ENCODE measurements at regions not wholly inside any gene's neighbourhood (a gene's known extent, or its start where the extent isn't known, plus 50 kb on each side); places are given as distances from the start of the nearest gene placed in this dataset.

DNA sequence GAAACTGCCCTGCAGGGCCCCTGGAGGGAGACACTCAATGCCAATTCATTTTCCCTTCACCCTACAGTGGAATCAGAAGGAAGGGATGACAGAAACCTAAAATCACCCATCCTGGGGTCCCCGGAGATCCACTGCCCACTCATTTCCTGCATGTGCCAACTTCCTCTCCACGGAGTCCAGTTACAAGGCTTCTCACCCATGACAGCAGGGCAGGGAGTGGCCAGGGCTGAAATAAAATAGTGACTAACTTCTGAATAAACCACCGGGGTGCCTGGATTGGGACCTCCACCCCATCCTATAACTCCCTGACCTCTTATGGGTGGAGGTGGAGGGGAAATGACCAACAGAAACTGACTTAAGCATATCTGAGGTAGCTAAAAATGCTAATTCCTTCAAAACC lies 362.3 kb downstream of the MAFB start:
- in situ Hi-C loops (cut with MboI; ENCODE audit: low sequenced_read_pairs) = no loop called here

DNA sequence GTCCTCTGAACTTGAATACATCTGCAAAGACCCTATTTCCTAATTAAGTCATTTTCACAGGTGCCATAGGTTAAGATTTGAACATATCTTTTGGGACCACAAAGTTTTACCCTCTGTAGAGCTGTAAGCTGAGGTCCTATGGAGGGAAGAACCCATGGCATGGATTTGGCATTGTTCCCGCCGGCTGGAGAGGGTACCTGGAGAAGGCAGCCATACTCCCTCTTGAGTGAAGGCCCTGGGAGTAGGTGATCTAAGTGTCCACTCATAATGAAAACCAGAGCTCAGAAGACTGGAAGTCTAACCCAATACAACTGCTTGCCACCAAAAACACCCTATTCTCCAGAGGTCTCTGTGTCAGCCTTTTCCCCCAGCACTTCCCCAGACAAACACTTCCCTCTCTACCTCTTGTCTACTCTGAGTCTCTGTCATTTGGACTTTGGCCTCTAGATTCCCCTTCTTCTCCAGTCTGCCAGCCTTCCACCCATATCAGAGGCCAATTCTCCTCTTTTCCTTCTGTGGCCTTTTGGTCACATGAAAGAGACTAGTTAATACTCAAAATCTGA lies 363.9 kb downstream of the MAFB start:
- in situ Hi-C loops (cut with MboI; ENCODE audit: low sequenced_read_pairs) = no loop called here

DNA sequence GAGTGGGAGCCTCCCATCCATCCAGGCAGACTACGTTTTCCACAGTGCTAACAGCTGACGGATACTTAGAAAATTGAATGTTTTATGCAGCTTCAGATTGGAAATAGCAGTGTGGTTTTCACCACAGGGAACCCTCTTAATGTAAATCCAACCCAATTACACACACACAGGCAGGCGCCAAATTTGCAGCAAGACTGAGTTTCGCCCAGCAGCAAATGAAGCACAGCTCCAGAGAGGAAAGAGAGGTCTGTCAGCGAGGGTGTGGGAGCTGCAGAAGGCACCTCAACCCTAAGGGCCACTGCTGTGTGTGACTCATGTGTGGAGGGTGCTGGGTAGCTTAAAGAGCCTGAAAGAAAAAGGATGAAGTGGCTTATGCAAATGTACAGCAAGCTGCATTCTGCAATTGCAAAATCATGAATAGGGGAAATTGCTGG lies 365.7 kb downstream of the MAFB start:
- in situ Hi-C loops (cut with MboI; ENCODE audit: low sequenced_read_pairs) = no loop called here

DNA sequence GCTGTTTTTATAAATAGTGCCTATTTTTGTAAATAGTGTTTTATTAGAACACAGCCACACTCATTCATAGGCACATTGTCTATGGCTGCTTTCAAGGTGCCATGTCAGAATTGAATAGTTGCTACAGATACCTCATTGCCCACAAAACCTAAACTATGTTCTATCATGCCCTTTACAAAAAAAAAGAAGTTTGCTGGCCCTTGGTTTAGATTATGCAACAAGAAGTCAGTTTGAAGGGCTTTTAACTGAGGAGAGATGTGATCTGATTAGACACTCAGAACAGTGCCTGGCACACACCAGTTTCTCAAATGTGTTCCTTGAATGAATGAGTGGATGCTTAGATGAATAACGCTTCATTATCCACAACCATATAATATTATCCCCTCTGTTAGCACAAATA lies 366.1 kb downstream of the MAFB start:
- in situ Hi-C loops (cut with MboI; ENCODE audit: low sequenced_read_pairs) = no loop called here

DNA sequence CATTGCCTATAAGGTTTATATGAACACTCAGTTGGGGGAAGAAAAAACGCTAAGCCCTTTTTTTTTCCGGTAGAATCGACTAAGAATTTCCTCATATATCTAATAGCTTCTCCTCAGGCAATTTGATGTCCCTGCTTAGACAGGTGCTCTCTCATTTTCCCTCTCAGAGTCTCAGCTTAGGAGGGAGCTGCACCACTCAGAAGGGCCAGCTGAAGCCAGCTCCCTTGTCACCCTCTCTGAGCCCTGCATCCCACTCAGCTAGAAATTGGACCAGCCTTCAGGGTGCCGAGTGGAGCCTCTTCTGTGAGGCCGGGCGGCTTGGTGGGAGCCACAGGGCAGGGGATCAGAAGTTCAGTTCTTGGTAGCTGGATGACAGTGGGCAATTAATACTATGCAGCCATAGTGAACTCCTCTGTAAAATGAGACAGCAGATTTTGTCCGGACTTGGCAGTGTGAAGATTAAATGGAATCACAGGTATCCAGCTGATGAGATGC lies 368.5 kb downstream of the MAFB start:
- in situ Hi-C loops (cut with MboI; ENCODE audit: low sequenced_read_pairs) = no loop called here

DNA sequence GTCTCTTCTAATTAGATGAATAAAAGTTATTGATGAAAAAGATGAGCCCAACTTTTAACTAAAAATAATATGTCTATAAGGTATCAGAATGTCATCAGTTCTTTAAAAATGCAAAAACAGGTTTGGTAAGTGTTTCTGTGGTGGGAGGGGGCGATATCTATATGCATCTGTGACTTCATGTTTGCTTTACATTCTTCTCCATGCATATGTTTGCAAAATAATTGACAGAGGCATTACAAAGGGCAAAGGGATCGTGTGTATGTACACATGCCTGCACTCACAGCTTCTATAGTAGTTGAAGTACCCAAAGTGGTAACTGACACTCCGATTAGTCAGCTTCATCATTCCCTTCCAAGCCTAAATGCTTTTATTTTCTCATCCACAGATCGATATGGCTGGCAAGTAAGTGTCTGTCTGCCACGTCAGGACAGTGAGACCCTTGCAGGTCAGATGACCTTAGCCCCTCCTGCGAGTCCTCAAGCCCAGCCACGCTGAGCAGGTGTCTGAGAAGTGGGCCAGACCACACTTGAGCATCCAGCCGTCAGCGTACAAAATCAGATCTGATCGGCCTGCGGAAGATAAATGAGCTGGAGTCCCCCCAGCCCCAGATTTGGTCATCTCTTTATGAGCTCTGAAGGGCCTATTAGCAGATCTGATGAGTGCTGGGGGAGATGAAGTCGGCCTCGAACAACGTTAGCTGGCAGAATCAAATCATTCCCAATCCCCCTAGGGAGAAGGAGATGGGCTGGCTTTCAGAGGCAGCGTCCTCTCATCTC lies 369.1 kb downstream of the MAFB start:
- in situ Hi-C loops (cut with MboI; ENCODE audit: low sequenced_read_pairs) = no loop called here

DNA sequence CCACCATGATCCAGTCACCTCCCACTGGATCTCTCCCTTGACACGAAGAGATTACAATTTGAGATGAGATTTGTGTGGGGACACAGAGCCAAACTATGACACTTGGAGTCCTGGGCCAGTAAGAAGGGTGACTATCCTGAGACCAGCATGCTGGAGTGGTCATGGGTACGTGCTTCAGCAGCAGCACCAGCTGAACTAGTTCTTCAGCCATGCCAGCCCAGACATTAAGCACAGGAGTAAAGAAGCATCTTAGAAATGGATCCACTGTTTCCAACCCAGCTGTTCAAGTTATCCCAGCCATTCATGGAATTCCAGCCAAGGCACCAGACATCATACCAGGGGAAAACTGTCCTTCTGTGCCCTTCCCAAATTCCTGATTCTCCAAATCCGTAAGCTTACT lies 370.0 kb downstream of the MAFB start:
- in situ Hi-C loops (cut with MboI; ENCODE audit: low sequenced_read_pairs) = no loop called here

DNA sequence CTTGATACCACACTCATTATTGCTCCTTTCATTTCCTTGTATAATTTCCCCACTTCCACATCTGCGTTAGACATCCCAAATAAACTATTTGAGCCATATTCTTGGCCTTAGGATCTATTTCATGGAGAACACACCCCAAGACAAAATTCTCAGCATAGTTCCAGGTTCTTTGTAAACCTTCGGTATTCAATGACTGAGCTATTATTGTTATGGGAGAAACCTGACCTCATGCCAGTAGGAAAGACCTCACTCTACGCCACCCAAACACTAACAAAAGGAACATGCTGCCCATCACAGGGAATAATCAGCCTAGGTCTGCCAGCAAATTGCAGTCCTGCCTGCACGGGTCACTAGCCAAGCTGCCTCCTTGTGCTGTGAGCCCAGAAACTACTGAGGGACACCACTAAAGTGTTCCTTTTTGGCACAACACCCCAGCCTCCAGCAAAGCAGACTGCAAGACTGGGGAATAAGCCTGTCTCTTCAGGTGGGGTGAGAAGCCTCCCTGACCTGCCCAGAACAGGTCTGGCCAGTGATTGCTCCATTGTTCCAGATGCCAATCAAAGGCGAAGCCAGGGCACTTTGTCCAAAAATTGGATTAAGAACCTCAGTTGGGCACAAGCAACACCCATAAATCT lies 371.8 kb downstream of the MAFB start:
- in situ Hi-C loops (cut with MboI; ENCODE audit: low sequenced_read_pairs) = no loop called here

DNA sequence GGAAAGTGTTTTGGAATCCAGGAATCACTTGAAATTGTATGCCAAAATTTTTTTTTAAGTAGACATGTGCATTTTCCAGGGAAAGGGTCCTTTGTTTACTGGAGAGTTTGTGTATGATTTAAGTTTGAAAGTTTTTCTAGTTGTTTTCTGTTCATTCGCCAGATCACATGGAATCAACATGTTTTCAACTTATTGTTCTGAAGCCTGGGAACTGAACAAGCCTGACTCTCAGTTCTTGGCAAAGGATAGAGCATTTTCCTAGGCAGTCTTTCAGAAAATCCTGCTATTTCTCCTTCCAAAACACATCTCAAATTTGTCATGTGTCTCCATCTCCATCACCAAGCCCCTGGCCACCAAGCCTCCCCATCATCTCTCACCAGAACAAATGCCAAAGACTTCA lies 374.8 kb downstream of the MAFB start:
- in situ Hi-C loops (cut with MboI; ENCODE audit: low sequenced_read_pairs) = no loop called here

DNA sequence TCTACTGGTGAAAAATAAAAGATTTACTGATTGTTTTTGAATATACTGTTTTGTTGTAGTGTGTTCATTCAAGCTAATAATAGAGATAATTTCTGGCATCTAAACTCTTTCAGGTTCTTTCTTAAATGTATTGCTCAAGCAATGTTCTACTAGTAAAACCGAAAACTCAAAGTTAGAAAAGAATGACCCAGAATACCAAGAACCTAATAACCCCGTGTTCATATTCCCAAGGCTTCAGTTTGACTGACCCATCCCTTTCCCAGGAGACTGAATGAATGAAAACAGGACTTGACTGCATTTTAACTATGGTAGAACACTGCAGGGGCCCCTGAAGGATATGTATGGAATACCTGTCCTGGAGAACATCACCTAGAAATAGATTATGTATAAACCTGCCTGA lies 375.3 kb downstream of the MAFB start:
- in situ Hi-C loops (cut with MboI; ENCODE audit: low sequenced_read_pairs) = no loop called here

DNA sequence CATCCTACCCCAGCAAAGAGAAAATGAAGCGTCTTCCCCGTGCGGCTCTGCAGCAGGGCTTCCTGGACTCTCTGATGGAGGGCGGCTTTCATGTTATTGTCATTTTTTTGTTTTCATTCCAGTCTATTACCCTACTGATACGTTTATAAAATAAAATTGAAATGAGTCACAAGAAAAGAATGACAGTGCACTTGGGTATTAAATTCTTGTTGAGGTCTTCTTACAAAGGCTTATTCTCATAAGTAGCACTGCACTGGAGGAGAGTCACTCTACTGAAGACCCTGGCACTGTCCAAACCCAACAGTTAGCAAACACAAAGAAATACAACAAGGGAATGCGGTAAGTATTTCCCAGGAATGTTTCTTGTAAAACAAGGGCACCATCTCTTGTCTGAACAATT lies 379.3 kb downstream of the MAFB start:
- in situ Hi-C loops (cut with MboI; ENCODE audit: low sequenced_read_pairs) = no loop called here

DNA sequence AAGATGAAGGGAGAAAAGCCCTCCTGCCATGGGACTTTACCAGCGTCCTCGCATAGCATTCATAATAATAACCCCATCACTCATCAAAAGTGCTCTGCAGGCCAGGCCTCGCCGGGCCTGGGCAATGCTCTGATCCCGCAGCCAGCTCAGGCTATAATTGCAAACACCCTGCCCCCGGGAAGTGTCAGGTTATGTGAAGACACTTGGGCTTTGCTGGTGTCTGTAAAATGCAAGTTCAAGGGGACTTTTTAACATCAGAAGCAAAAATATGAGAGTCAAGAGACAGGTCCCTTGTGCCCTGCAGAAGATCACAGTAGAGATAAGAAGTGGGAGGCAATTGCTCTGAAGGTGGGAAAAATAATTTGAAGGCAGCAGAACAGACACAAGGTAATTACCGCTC lies 381.0 kb downstream of the MAFB start:
- in situ Hi-C loops (cut with MboI; ENCODE audit: low sequenced_read_pairs) = no loop called here

DNA sequence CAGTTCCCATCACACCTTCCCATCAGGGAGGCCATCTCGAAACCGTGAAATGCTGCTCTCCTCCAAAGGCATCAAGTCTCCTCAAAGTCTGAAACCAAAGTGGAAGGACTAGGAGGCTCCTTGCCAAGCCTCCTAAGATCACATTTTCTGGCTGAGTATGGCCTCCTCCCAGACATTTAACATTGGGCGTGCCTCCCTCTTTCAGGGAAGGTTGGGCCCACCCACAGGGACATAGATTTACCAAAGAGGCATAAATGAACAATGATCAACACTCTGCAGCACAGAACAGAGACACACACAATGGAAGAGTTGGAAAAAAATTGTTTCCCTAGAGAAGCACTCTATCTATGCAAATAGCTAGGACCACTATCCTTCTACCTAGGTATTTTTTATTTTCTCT lies 381.8 kb downstream of the MAFB start:
- in situ Hi-C loops (cut with MboI; ENCODE audit: low sequenced_read_pairs) = no loop called here

DNA sequence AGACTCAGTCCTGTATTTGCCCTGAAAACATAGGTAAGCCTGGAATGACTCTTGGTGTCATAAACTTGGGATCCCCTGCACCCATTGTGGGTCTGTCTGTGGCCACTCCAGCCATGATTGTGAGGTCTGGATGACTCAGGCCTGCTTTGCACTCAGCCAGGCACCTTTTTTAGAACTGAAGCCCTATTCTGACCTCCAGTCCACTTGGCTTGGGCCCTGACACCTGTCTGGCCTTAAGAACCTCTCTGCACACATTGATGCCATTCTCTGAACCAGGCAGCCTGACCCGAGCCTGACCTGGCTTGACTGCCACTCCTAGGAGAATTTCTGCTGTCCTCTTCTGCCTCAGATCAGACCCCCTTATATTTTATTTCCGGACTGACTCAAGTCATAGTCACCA lies 383.7 kb downstream of the MAFB start:
- in situ Hi-C loops (cut with MboI; ENCODE audit: low sequenced_read_pairs) = no loop called here

DNA sequence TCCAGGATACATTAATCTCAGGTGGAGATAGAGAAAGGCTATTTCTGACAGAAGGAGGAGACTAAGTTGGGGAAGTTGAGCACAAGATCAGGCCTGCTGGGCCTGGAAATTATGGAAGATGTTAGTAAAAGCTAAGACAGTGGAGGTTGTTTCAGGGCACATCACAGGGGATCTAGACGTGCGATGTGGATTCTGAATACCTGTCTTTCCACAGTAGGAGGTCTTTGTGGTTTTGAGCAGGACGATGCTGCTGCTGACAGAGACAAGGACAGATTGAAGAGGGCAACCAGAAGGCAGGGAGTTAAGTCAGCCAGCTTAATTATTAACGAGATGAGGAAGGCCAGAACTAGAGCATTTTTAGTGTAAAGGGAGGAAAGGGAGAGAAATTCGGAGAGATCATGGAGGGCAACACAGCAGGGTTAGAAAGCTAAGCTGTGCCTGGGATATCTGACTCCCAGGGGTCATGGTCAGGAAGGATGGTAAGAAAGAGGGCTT lies 384.9 kb downstream of the MAFB start:
- in situ Hi-C loops (cut with MboI; ENCODE audit: low sequenced_read_pairs) = no loop called here

DNA sequence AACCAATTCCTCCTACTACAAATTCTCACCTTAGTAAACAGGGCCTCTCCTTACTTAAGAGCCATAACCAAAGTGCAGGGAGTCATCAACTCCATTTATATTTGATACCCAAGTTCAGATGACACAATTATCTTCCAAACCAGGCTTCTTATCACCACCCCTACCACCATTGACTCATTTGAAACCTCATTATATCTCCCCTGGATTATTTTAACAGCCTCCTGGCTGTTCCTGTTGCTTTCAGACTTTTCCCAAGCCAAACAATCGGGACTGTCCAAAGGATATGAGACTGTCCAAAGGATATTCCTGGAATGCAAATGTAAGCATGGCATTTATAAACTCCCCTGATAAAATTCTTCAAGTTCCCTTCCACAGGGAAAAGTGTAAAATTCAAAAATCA lies 394.3 kb downstream of the MAFB start:
- in situ Hi-C loops (cut with MboI; ENCODE audit: low sequenced_read_pairs) = no loop called here

DNA sequence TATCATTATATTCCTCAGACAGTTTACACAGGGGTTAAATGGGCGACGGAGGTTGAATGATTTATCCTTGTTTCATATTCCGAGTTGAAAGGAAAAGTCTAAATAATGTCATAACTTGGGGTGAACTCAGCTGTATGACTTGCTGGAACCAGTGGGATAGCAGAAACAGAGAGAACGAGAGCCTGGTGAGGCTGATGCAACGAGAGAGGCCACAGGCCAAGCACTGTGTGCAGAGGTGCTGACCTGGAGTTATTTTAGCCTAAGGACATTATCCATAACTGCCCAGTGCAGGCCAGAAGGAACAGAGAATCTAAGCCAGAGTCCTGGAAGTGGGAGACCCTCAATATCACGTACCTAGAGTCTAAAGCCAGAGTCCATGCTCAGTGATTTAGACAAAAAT lies 394.9 kb downstream of the MAFB start:
- in situ Hi-C loops (cut with MboI; ENCODE audit: low sequenced_read_pairs) = no loop called here

DNA sequence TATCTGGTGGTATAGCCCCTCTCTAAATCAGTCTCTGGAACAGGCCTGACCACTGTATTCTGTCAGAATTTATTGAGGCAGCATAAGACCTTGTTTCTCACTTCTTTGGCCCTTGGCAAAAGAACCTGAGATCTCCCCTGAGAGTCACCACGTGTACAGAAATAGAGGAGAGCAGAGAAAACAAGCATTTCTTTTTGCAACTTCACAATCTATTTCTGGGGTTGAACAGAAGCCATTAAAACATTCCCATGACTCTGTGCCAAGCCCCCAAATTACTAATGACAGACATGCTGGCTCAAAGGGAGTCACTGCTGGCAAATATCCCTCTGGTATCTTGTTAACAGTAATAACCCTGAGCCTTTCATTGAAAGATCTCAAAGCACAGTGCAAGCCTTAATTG lies 395.3 kb downstream of the MAFB start:
- in situ Hi-C loops (cut with MboI; ENCODE audit: low sequenced_read_pairs) = no loop called here

DNA sequence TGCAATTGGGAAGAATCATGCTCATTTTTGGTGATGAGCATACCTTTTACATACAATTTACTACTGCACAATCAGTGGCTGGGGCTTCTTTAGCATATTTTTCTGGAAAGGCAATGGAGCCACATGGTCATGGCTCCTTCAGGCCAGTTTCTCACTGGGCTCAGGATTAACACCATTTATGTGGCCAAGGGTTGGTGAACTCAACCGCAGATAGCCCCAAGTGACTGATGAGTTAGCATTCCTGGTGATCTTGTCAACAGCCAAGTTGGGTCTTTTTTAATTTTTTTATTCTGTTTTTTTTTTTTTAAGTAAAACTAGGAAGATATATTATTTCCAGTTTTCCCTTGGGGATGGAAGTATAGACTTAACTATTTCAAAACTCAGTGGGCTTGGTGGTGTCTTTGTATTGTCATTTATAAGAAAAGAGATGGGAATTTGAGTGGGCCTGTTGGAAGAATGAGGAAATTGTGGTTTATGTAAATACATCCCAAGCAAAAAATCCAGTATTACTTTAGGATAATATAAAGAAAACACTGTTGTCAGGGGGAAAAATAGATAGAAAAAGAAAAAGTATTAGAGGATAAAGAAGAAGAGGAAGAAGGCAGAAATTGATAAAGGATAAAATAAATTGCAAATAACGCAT lies 397.4 kb downstream of the MAFB start:
- in situ Hi-C loops (cut with MboI; ENCODE audit: low sequenced_read_pairs) = no loop called here

DNA sequence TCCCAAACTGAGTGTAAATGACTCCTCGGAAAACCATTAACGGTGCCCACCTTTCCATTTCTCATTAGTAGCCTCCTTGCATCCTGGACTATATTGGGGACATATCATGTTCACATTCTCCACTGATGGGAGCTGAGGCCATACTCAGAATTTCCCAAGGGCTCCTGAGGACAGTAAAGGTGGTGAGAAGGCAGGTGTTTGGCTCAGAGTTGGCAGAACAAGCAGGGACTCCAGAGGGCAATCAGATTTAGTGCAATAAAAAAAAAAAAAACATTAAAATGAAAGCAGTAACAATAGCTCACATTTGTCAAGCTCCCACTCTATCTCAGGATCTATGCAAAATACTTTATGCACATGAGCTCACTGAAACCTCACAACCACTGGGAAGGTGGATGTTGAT lies 401.4 kb downstream of the MAFB start:
- in situ Hi-C loops (cut with MboI; ENCODE audit: low sequenced_read_pairs) = no loop called here

DNA sequence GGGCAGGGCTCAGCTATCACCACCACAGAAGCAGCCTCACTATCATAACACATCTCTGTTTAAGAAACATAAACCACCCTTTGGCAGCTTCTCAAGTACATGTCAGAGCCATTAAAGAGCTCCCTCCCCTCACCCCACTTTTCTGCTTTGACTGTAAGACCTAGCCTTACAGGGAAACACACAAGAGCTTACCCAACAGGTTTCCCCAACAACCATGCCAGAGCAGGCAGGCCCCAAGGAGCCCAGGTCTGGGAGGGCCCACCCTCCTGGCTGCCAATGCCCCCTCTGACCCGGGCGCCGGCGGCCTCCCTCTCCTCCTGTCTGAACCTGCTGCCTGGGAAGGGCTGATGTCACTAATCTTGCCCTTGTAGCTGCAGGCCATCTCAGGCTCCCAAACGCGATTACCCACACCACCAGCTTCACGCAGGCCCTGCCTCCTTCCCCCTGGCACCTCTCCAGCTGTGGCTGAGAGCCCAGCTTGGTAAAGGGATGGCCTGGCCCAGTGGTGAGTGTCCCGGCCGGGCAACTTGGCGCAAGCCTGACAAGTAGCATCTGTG lies 402.0 kb downstream of the MAFB start:
- in situ Hi-C loops (cut with MboI; ENCODE audit: low sequenced_read_pairs) = no loop called here
